ENCODE measurements at regions not wholly inside any gene's neighbourhood (a gene's known extent, or its start where the extent isn't known, plus 50 kb on each side); places are given as distances from the start of the nearest gene placed in this dataset.

GRCh38 chrX:39724544-39724943 lies 373.2 kb downstream of the BCOR start:
- POLR2A ChIA-PET (ENCODE audit: unreplicated experiment): no interaction called here
- Histone ChIP-seq H3K4me1 (ENCODE audit: insufficient read depth, low read length) (no peaks in the 10 kb centered on the region), H2AFZ (ENCODE audit: low read length) (no peak overlapping the region), H3K9ac (ENCODE audit: low read length) (no peak overlapping the region), H3K4me3 (ENCODE audit: low read length) (no peak overlapping the region), H3K9me3 (ENCODE audit: low read length) (no peaks in the 10 kb centered on the region), H3K27ac (ENCODE audit: low read length) (no peak overlapping the region), H3K4me2 (ENCODE audit: low read length) (no peak overlapping the region), H3K79me2 (ENCODE audit: low read length) (no peaks in the 10 kb centered on the region), H3K27me3 (ENCODE audit: low read length) (peaks cover 10% of the 10 kb centered on the region; the same call in 1 of the 2 replicates), H3K9me2 (replicated peaks; ENCODE audit: low read length) (no peaks in the 10 kb centered on the region), H3F3A (ENCODE audit: low read length, unreplicated experiment) (no peaks in the 10 kb centered on the region), H4K20me1 (ENCODE audit: low read length) (no peaks in the 10 kb centered on the region), H3K36me3 (ENCODE audit: low read depth, low read length) (no peaks in the 10 kb centered on the region)
- intact Hi-C loops (cut with micrococcal nuclease): no loop called here
- CTCF ChIA-PET: interaction anchor here (0.6 kb wide), 1 partner anchor 85 kb away, joined by 6 read pairs; no protein-coding TSS in a partner anchor
- BruUV-seq (replicated peaks): no TSS peak
- no peak for ATAC-seq
- no peak for DNase-seq
- TF ChIP-seq CTCF (conservative IDR thresholded peaks at IDR 0.05; ENCODE audit: low read depth, low read length) (no peak), EZH2 (IDR thresholded peaks at IDR 0.05; ENCODE audit: low read length, unreplicated experiment) (no peak), EZH2phosphoT487 (IDR thresholded peaks at IDR 0.05; ENCODE audit: borderline replicate concordance, low read length) (no peak)

GRCh38 chrX:39725114-39725513 lies 372.6 kb downstream of the BCOR start:
- Histone ChIP-seq H3K27ac (ENCODE audit: low read length) (no peak overlapping the region), H3K9ac (ENCODE audit: low read length) (no peak overlapping the region), H3K9me3 (ENCODE audit: low read length) (no peaks in the 10 kb centered on the region), H2AFZ (ENCODE audit: low read length) (no peak overlapping the region), H3F3A (ENCODE audit: low read length, unreplicated experiment) (no peaks in the 10 kb centered on the region), H3K36me3 (ENCODE audit: low read depth, low read length) (no peaks in the 10 kb centered on the region), H3K4me3 (ENCODE audit: low read length) (no peak overlapping the region), H3K9me2 (replicated peaks; ENCODE audit: low read length) (no peaks in the 10 kb centered on the region), H3K4me1 (ENCODE audit: insufficient read depth, low read length) (no peaks in the 10 kb centered on the region), H3K79me2 (ENCODE audit: low read length) (no peaks in the 10 kb centered on the region), H3K27me3 (ENCODE audit: low read length) (peaks cover 10% of the 10 kb centered on the region; the same call in 1 of the 2 replicates), H3K4me2 (ENCODE audit: low read length) (no peak overlapping the region), H4K20me1 (ENCODE audit: low read length) (no peaks in the 10 kb centered on the region)
- ChIA-PET CTCF (interaction anchor here (0.6 kb wide), 1 partner anchor 84 kb away, joined by 6 read pairs; no protein-coding TSS in a partner anchor), POLR2A (ENCODE audit: unreplicated experiment) (no interaction called here)
- ATAC-seq: no peak
- TF ChIP-seq CTCF (conservative IDR thresholded peaks at IDR 0.05; ENCODE audit: low read depth, low read length): no peak
- no peak for TF ChIP-seq EZH2phosphoT487 (IDR thresholded peaks at IDR 0.05; ENCODE audit: borderline replicate concordance, low read length)
- no peak for TF ChIP-seq EZH2 (IDR thresholded peaks at IDR 0.05; ENCODE audit: low read length, unreplicated experiment)
- no peak for DNase-seq
- BruUV-seq (replicated peaks): no TSS peak
- intact Hi-C loops (cut with micrococcal nuclease): no loop called here

- Histone ChIP-seq H3F3A (ENCODE audit: low read length, unreplicated experiment) (no peaks in the 10 kb centered on the region), H3K36me3 (ENCODE audit: low read depth, low read length) (no peaks in the 10 kb centered on the region), H3K9me3 (ENCODE audit: low read length) (no peaks in the 10 kb centered on the region), H3K4me3 (ENCODE audit: low read length) (no peak overlapping the region), H3K27ac (ENCODE audit: low read length) (no peak overlapping the region), H4K20me1 (ENCODE audit: low read length) (no peaks in the 10 kb centered on the region), H2AFZ (ENCODE audit: low read length) (no peak overlapping the region), H3K4me1 (ENCODE audit: insufficient read depth, low read length) (peaks cover 7% of the 10 kb centered on the region), H3K4me2 (ENCODE audit: low read length) (no peak overlapping the region), H3K79me2 (ENCODE audit: low read length) (no peaks in the 10 kb centered on the region), H3K9ac (ENCODE audit: low read length) (no peak overlapping the region), H3K9me2 (replicated peaks; ENCODE audit: low read length) (no peaks in the 10 kb centered on the region), H3K27me3 (ENCODE audit: low read length) (peaks cover 10% of the 10 kb centered on the region; the same call in 1 of the 2 replicates)
- ATAC-seq (no peak), DNase-seq (peak; percentile 35)
- POLR2A ChIA-PET (ENCODE audit: unreplicated experiment): no interaction called here
- intact Hi-C loops (cut with micrococcal nuclease): no loop called here
- TF ChIP-seq EZH2phosphoT487 (IDR thresholded peaks at IDR 0.05; ENCODE audit: borderline replicate concordance, low read length): no peak
- TF ChIP-seq CTCF (conservative IDR thresholded peaks at IDR 0.05; ENCODE audit: low read depth, low read length): no peak
- no peak for TF ChIP-seq EZH2 (IDR thresholded peaks at IDR 0.05; ENCODE audit: low read length, unreplicated experiment)
- CTCF ChIA-PET: no interaction called here
- BruUV-seq (replicated peaks): no TSS peak
Measured at GRCh38 chrX:39725928-39726619, 371.7 kb downstream of the BCOR start.
